ENCODE measurements at regions not wholly inside any gene's neighbourhood (a gene's known extent, or its start where the extent isn't known, plus 50 kb on each side); places are given as distances from the start of the nearest gene placed in this dataset.

DNA sequence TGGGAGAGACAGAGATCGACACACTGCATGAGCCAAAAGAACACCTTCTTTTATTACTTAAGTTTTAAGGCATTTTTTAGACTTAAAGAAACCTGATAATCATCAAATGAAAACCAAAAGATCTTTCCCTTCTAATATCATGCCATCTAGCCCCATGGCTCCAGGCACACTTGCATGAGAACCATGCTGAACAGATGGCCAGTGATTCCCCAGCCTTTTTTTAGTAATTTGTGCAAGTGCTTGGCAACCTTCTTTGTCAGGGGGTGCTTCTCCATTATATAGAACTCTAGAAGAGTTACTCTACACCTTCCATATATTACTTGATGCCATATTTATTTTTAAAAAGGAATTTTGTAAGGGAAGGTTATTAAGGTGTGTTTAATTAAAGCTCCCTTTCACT, 182.2 kb upstream of the TEX13C start:
- H3K4me1 ChIP-seq (ENCODE audit: control insufficient read depth in 4 of 4, insufficient read depth in 4 of 4, low read length in 3 of 4) = no peaks in the 10 kb centered on the region
- no peaks in the 10 kb centered on the region for H3K9me3 ChIP-seq (ENCODE audit: control insufficient read depth in 4 of 4, low read length in 3 of 4)
- 97% methylated on average over 1 of the region's 1 CpG for WGBS
- H3K9ac ChIP-seq (ENCODE audit: low read depth in 1 of 2, low read length in 2 of 2) = no peak overlapping the region
- no peak overlapping the region for H3K27ac ChIP-seq (ENCODE audit: low read depth in 1 of 2, low read length in 2 of 2)
- H3K4me3 ChIP-seq (ENCODE audit: low read depth in 1 of 3, low read length in 3 of 3) = no peak overlapping the region
- DNase-seq (ENCODE audit: low spot score) = no peak
- TF ChIP-seq, protein P1, sequence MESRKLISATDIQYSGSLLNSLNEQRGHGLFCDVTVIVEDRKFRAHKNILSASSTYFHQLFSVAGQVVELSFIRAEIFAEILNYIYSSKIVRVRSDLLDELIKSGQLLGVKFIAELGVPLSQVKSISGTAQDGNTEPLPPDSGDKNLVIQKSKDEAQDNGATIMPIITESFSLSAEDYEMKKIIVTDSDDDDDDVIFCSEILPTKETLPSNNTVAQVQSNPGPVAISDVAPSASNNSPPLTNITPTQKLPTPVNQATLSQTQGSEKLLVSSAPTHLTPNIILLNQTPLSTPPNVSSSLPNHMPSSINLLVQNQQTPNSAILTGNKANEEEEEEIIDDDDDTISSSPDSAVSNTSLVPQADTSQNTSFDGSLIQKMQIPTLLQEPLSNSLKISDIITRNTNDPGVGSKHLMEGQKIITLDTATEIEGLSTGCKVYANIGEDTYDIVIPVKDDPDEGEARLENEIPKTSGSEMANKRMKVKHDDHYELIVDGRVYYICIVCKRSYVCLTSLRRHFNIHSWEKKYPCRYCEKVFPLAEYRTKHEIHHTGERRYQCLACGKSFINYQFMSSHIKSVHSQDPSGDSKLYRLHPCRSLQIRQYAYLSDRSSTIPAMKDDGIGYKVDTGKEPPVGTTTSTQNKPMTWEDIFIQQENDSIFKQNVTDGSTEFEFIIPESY (IDR thresholded peaks at IDR 0.05) = no peak
- TF ChIP-seq RXRA (IDR thresholded peaks at IDR 0.05) (no peak), RAD21 (IDR thresholded peaks at IDR 0.05) (no peak), NR2F2 (IDR thresholded peaks at IDR 0.05) (no peak), HNF4A (conservative IDR thresholded peaks at IDR 0.05) (no peak), FOXA2 (IDR thresholded peaks at IDR 0.05) (no peak), YY1 (IDR thresholded peaks at IDR 0.05) (no peak), HNF4G (IDR thresholded peaks at IDR 0.05) (no peak)
- TF ChIP-seq, protein P2, sequence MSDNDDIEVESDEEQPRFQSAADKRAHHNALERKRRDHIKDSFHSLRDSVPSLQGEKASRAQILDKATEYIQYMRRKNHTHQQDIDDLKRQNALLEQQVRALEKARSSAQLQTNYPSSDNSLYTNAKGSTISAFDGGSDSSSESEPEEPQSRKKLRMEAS (IDR thresholded peaks at IDR 0.05) = no peak
- TF ChIP-seq, protein P3, sequence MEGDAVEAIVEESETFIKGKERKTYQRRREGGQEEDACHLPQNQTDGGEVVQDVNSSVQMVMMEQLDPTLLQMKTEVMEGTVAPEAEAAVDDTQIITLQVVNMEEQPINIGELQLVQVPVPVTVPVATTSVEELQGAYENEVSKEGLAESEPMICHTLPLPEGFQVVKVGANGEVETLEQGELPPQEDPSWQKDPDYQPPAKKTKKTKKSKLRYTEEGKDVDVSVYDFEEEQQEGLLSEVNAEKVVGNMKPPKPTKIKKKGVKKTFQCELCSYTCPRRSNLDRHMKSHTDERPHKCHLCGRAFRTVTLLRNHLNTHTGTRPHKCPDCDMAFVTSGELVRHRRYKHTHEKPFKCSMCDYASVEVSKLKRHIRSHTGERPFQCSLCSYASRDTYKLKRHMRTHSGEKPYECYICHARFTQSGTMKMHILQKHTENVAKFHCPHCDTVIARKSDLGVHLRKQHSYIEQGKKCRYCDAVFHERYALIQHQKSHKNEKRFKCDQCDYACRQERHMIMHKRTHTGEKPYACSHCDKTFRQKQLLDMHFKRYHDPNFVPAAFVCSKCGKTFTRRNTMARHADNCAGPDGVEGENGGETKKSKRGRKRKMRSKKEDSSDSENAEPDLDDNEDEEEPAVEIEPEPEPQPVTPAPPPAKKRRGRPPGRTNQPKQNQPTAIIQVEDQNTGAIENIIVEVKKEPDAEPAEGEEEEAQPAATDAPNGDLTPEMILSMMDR (IDR thresholded peaks at IDR 0.05; ENCODE audit: low read depth, low read length, missing input control) = no peak
- H3K27me3 ChIP-seq (ENCODE audit: control insufficient read depth in 4 of 4, insufficient read depth in 4 of 4, low read length in 3 of 4) = no peaks in the 10 kb centered on the region
- no peaks in the 10 kb centered on the region for H3K36me3 ChIP-seq (ENCODE audit: control insufficient read depth in 4 of 4, insufficient read depth in 3 of 4, low read depth in 1 of 4, low read length in 3 of 4)

DNA sequence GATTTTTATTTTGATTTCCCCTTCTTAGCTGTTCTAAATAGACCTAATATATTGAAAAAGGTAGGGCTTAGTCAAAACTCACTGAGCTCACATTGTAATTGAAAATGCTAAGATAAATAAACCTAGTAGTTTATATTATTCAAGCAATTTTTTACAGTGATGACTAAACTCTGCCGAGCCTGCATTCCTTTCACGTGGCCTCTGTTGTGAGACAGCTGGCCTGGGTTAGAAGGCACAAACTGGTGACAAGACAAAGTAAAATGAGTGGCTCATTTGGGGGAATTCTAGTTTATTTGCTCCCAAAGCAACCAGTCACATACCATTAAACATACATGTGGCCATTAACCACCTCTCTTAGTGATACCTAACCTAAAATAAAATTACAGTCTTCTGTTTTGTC, 169.4 kb upstream of the TEX13C start:
- no peak for DNase-seq (ENCODE audit: low spot score)

DNA sequence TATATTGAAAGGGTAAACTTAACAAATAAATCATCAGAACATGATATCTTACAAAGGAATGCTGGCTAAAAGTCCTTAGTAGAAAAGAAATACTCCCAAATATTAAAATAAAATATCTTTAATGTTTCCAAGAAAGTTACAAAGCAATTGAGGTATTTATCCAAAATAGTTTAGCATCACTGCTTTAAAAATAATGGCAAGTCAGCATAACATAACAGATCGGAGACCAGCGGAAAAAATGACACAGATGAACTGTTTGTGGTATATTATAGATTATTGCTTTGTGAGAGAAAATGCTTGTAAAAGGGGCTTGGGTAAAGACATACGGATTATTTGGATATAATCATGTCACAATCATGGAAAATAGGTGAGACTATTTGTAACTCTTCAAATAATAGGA, 168.5 kb upstream of the TEX13C start:
- Histone ChIP-seq H3K4me3 (ENCODE audit: low read depth in 1 of 3, low read length in 3 of 3) (no peak overlapping the region), H3K27ac (ENCODE audit: low read depth in 1 of 2, low read length in 2 of 2) (no peak overlapping the region), H3K4me1 (ENCODE audit: control insufficient read depth in 4 of 4, insufficient read depth in 4 of 4, low read length in 3 of 4) (no peaks in the 10 kb centered on the region), H3K36me3 (ENCODE audit: control insufficient read depth in 4 of 4, insufficient read depth in 3 of 4, low read depth in 1 of 4, low read length in 3 of 4) (no peaks in the 10 kb centered on the region), H3K9ac (ENCODE audit: low read depth in 1 of 2, low read length in 2 of 2) (no peak overlapping the region), H3K27me3 (ENCODE audit: control insufficient read depth in 4 of 4, insufficient read depth in 4 of 4, low read length in 3 of 4) (no peaks in the 10 kb centered on the region), H3K9me3 (ENCODE audit: control insufficient read depth in 4 of 4, low read length in 3 of 4) (no peaks in the 10 kb centered on the region)
- WGBS = 93% methylated on average over 3 of the region's 3 CpGs
- no peak for DNase-seq (ENCODE audit: low spot score)
- TF ChIP-seq YY1 (IDR thresholded peaks at IDR 0.05) (no peak), FOXA2 (IDR thresholded peaks at IDR 0.05) (no peak), HNF4G (IDR thresholded peaks at IDR 0.05) (no peak), SP1 (IDR thresholded peaks at IDR 0.05) (no peak), GABPA (IDR thresholded peaks at IDR 0.05 in 1 of 2, conservative IDR thresholded peaks at IDR 0.05 in 1 of 2) (no peak), HNF4A (conservative IDR thresholded peaks at IDR 0.05) (no peak), EGR1 (IDR thresholded peaks at IDR 0.05; ENCODE audit: low read depth in 2 of 2) (no peak), FOXA1 (IDR thresholded peaks at IDR 0.05) (no peak), TAF1 (conservative IDR thresholded peaks at IDR 0.05) (no peak)
- TF ChIP-seq, protein P2 (IDR thresholded peaks at IDR 0.05) = no peak
- TF ChIP-seq, protein P4, sequence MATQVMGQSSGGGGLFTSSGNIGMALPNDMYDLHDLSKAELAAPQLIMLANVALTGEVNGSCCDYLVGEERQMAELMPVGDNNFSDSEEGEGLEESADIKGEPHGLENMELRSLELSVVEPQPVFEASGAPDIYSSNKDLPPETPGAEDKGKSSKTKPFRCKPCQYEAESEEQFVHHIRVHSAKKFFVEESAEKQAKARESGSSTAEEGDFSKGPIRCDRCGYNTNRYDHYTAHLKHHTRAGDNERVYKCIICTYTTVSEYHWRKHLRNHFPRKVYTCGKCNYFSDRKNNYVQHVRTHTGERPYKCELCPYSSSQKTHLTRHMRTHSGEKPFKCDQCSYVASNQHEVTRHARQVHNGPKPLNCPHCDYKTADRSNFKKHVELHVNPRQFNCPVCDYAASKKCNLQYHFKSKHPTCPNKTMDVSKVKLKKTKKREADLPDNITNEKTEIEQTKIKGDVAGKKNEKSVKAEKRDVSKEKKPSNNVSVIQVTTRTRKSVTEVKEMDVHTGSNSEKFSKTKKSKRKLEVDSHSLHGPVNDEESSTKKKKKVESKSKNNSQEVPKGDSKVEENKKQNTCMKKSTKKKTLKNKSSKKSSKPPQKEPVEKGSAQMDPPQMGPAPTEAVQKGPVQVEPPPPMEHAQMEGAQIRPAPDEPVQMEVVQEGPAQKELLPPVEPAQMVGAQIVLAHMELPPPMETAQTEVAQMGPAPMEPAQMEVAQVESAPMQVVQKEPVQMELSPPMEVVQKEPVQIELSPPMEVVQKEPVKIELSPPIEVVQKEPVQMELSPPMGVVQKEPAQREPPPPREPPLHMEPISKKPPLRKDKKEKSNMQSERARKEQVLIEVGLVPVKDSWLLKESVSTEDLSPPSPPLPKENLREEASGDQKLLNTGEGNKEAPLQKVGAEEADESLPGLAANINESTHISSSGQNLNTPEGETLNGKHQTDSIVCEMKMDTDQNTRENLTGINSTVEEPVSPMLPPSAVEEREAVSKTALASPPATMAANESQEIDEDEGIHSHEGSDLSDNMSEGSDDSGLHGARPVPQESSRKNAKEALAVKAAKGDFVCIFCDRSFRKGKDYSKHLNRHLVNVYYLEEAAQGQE (IDR thresholded peaks at IDR 0.05) = no peak
- TF ChIP-seq, protein P3 (IDR thresholded peaks at IDR 0.05; ENCODE audit: low read depth, low read length, missing input control) = no peak

More for the DNA sequence above, 169.4 kb upstream of the TEX13C start:
- no peak for TF ChIP-seq SP1 (IDR thresholded peaks at IDR 0.05)
- no peak for TF ChIP-seq GABPA (IDR thresholded peaks at IDR 0.05 in 1 of 2, conservative IDR thresholded peaks at IDR 0.05 in 1 of 2)
- TF ChIP-seq RXRA (IDR thresholded peaks at IDR 0.05) = no peak
- TF ChIP-seq EGR1 (IDR thresholded peaks at IDR 0.05; ENCODE audit: low read depth in 2 of 2) = no peak
- TF ChIP-seq, protein P2 (IDR thresholded peaks at IDR 0.05) = no peak
- TF ChIP-seq FOXA1 (IDR thresholded peaks at IDR 0.05) = no peak
- TF ChIP-seq JUND (IDR thresholded peaks at IDR 0.05) = no peak
- no peak overlapping the region for H3K9ac ChIP-seq (ENCODE audit: low read depth in 1 of 2, low read length in 2 of 2)
- H3K4me1 ChIP-seq (ENCODE audit: control insufficient read depth in 4 of 4, insufficient read depth in 4 of 4, low read length in 3 of 4) = no peaks in the 10 kb centered on the region
- no peak overlapping the region for H3K4me3 ChIP-seq (ENCODE audit: low read depth in 1 of 3, low read length in 3 of 3)
- 57% methylated on average over 2 of the region's 2 CpGs for WGBS
- H3K9me3 ChIP-seq (ENCODE audit: control insufficient read depth in 4 of 4, low read length in 3 of 4) = no peaks in the 10 kb centered on the region
- H3K27ac ChIP-seq (ENCODE audit: low read depth in 1 of 2, low read length in 2 of 2) = no peak overlapping the region
- H3K27me3 ChIP-seq (ENCODE audit: control insufficient read depth in 4 of 4, insufficient read depth in 4 of 4, low read length in 3 of 4) = no peaks in the 10 kb centered on the region
- H3K36me3 ChIP-seq (ENCODE audit: control insufficient read depth in 4 of 4, insufficient read depth in 3 of 4, low read depth in 1 of 4, low read length in 3 of 4) = no peaks in the 10 kb centered on the region

Measured in liver (tissue), 8 donors.